ENCODE measurements at regions not wholly inside any gene's neighbourhood (a gene's known extent, or its start where the extent isn't known, plus 50 kb on each side); places are given as distances from the start of the nearest gene placed in this dataset.
"Not testable (repeated sequence)": the region's sequence is repeated elsewhere in the genome, so short reads cannot be mapped to it uniquely, and the experiment has no call there.

DNA sequence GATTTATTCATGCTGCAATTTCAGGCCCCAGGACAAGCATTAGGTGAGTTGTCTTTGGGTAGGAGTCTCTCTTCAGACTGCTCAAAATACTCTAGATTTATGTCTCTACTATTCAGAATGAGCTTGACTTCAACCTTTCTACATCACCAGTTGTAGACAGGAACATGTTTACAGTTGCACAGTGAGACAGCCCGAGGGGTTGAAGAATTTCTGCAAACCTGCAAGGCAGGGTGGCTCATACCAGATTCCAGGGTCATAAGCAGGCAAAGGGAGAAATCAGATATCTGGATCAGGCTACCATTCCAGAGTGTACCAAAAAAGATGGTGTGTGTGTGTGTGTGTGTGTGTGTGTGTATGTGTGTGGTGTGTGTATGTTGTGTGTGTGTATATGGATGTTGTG lies 112.4 kb downstream of the SPP2 start:
- DNase-seq: no peak
- intact Hi-C loops (cut with DNase I): no loop called here

DNA sequence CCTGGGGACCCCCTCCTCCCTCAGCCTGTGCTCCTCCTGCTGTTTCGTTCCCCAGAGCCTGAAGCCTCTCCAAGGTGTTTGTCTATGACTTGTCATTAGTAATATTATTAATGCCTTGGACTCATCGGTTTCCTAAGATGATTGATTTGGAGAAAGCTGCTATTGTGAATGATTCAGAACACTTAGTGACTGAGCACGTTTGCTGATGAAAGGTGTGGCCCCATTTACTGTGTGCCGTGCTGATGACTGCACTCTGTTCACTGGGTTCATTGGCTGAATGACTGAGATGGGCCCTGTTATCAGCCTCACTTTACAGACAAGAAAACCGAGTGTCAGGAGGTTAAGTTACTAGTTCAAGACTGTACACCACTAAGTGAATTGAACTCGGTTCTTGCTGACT lies 111.4 kb downstream of the SPP2 start:
- intact Hi-C loops (cut with DNase I): no loop called here
- DNase-seq: no peak

DNA sequence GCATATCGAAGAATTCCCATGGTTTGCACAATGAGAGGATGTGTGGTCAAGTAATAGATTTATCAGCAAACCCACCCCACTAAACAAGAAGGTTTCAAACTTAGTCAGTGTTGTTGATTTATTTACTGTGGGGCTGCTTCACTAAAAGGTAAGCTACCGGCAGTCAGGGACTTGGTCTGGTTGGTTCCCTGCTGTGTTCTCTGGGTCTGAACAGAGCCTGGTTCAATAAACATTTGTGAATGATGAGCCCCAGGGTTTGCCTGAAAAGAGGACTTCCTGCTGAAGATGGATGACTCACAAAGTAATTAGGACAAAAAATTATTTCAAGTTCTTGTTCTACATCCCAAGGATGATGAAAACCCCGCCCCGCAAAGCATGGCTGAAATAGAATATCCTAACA lies 108.3 kb downstream of the SPP2 start:
- no peak for DNase-seq
- intact Hi-C loops (cut with DNase I): no loop called here

DNA sequence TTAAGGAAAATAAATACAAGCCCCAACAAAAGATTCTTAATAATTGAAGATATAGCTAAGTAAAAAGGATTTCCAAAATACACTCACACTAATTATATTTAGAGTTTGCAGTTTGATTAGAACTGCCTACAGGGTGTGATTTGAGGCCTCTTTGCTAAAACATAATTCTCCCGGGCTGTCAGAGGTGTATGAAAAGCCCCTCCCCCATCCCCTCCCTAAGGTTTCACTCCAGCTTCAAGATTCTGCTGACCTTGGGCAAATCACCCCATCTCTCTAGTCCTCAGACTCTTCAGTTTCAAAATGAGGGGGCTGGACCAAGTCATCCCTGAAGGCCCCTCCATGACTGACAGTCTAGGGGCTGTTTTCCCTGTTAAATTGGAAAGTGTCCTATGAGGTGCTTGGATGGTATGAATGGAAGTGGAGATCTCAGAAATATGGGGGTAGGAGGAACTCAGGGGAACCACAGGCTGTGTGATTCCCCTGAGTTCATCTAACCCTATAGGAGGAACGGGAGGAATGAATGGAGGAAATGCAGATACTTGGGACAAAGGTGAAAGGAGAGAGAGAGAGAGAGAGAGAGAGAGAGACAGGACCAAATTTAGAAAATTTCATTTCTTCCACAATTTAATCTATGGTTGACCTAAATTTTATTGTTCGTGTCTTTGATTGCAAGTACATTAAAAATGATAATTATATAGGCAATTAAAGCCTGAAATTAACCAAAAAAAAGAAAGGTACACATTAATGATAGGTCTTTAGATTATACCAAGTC lies 107.5 kb downstream of the SPP2 start:
- intact Hi-C loops (cut with DNase I): no loop called here
- no peak for DNase-seq

DNA sequence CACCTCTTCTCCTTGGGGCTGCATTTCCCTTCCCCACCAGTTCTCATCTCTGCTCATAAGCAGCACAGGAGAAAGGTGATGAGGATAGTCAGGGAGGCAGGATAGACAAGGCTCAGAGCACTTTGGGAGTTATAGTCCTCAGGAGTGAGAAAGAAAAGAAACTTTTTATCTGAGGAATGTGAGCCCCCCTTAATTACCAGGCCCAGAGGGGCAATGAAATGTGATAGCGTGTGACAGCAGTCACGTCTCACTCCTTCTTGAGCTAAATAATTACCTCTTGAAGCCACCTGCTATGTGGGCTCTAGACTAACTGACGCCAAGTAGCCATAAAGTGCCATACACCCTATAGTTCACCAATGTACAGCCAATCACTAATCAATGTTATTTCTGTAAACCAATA lies 105.8 kb downstream of the SPP2 start:
- intact Hi-C loops (cut with DNase I): no loop called here
- no peak for DNase-seq

DNA sequence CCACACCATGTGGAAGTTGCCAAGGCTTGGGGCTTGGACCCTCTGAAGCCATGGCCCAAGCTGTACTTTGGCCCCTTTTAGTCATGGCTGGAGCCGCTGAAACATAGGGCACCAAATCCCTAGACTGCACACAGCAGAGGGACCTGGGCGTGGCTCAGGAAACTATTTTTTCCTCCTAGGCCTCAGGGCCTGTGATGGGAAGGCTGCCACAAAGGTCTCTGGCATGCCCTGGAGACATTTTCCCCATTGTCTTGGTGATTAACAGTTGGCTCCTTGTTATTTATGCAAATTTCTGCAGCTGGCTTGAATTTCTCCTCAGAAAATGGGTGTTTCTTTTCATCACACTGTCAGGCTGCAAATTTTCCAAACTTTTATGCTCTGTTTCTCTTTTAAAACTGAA lies 102.3 kb downstream of the SPP2 start:
- intact Hi-C loops (cut with DNase I): not testable (repeated sequence)

DNA sequence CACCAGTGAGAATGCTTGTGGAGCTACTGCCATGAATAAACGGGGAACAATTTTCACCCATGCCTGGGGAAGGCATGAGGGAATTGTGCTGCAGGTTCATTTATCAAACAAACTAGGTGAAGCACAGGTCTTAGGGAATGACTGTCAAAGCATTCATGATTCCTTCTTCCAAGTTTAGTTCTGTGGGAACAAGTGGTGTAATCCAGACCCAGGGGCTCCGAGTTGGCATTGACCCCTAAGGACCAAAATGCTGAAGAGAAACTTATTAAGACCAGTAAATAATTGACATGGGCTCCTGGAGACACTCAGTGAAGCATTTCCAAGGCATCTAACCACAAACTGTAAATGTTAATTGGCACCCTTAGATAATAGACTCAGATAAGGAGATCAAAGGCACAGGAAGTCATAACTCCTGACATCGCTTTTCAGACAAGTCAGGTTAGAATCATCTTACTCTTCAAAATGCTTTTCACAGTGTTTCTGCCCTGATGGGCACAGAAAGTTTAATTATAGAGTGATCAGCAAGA lies 96.9 kb downstream of the SPP2 start:
- intact Hi-C loops (cut with DNase I): no loop called here
- no peak for DNase-seq

More for the DNA sequence above, 102.3 kb downstream of the SPP2 start:
- DNase-seq: not testable (repeated sequence)

DNA sequence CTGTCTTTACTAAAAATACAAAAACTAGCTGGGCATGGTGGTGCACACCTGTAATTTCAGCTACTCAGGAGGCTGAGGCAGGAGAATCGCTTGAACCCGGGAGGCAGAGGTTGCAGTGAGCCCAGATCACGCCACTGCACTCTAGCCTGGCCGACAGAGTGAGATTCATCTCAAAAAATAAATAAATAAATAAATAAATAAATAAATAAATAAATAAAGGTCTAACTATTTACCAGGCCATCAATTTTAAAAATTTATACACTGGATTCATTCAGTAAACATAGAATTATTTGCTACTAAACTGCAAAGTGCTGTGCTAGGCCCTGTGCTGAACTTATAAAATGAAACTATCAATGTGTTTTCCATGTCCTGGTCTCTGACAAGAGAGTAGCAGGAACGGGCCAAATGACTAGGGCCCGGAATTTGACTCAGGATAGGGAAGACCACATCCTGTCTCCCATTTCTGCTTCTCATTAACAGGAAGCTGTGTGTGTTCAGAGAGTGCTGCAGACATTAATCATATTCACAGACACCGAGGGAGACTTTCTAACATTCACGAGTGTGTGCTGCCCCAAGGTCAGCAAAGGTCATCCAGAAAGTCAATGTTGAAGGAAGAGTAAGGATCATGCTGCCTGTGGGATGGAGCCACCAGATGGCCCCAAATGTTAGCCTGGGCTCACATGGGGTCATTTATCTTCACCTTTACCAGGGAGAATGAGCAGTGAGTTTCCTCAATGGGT lies 95.8 kb downstream of the SPP2 start:
- intact Hi-C loops (cut with DNase I): no loop called here
- DNase-seq: no peak

DNA sequence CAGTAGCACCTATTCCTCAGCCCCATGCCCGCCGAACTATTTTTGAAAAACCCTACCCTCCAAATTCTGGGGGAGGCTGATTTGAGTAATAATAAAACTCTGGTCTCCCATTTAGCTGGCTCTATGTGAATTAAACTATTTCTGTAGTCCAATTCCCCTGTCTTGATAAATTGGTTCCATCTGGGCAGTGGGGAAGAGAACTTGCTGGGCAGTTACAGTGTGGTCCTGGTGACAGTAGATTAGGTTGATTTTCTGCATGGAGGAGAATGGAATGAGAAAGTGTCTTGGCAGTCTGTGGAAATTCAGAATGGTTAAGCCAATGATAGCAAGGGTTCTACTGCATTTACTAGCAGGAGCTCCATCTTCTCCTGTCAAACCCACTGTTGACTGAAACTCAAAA lies 95.0 kb downstream of the SPP2 start:
- DNase-seq: no peak
- intact Hi-C loops (cut with DNase I): no loop called here

DNA sequence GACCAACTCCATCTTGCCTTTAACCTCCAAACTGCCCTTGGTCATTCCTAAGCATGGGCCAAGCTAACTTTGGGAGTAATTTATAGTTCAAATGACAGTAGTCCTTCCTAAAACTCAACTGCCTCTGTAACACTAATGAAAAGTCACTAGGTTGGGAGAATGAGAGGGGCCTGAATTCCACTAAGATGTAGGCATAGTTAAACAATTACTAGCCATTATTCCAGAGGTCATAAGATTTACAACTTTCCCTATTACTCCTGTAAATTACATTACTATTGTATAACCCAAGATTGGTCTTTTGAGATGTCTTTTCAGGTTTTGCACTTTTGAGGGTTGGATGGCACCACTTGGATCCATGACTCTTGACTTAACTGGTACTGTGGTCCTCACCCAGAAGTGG lies 94.6 kb downstream of the SPP2 start:
- intact Hi-C loops (cut with DNase I): no loop called here
- no peak for DNase-seq

DNA sequence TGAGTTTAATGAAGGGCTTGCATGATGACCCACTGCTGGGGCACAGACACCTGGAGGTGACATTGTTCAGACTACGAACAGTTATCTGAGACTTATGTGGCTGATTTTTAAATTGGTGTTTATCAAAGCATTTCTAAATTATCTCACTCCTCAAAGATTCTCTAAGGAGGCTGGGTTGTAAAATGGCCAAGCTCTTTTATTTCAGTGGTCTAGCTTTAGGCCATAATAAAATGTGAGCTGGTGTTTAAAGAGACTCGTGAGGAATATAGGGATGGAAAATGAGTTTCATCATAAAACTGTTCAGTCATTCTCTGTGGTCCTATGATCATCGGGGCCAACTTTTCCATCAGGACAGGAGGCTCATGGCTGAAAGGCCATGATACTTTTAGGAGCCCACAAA lies 93.4 kb downstream of the SPP2 start:
- no peak for DNase-seq
- intact Hi-C loops (cut with DNase I): no loop called here

DNA sequence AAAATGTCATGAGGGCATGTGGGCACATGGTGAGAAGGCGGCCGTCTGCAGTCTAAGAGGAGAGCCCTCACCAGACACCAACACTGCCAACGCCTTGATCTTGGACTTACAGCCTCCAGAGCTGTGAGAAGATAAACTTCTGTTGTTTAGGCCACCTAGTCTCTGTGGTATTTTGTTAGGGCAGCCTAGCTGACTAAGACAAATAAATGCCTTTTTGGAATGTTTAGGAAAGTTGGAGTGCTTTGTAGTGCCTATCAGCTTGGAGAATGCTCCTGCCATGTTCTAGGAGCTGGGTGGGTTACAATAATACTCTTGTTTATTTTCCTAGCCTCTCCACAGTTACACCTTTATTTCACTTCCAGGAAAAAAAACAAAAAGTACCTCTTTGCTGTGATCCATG lies 92.0 kb downstream of the SPP2 start:
- intact Hi-C loops (cut with DNase I): no loop called here
- no peak for DNase-seq

DNA sequence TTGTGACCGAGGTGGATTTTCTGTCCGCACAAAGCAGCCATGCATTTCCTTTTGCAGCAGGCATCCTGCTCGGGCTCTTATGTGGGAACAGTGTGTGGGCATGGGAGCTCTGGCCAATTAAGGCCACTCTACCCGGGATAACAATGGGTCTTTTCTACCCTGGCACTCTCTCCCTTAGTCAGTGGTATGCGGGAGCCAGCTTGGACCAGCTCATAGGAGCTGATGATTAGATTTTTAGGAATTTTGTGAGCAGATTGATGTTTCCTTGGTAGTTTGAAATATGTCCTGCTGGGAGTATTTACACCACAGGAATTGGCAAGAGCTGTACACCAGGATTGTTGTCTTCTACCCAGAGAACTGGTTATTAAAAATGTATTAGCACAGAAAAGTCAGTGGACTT lies 89.3 kb downstream of the SPP2 start:
- intact Hi-C loops (cut with DNase I): loop anchor here (5.0 to 10.0 kb wide), 2 partner anchors 363 to 405 kb away; no protein-coding TSS in a partner anchor
- no peak for DNase-seq

DNA sequence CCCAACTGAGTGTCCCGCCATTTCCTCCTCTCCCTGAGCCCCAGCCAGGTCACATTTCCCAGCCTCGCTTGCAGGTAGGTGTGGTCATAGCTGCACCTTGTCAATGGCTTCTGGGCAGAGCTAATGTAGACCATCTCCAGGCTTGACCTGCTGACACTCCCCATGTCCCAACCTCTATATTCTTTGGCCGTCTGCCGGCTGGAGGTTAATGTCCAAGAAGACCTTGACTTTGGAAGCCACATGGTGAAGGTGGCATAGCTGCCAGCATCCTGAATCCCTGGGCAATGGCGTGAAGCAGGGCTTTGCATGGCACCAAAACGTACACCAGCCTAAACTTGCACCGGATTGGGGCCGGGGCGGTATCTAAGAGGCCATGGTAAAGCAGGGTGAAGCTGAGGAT lies 88.3 kb downstream of the SPP2 start:
- intact Hi-C loops (cut with DNase I): loop anchor here (5.0 to 10.0 kb wide), 2 partner anchors 363 to 406 kb away; no protein-coding TSS in a partner anchor

DNA sequence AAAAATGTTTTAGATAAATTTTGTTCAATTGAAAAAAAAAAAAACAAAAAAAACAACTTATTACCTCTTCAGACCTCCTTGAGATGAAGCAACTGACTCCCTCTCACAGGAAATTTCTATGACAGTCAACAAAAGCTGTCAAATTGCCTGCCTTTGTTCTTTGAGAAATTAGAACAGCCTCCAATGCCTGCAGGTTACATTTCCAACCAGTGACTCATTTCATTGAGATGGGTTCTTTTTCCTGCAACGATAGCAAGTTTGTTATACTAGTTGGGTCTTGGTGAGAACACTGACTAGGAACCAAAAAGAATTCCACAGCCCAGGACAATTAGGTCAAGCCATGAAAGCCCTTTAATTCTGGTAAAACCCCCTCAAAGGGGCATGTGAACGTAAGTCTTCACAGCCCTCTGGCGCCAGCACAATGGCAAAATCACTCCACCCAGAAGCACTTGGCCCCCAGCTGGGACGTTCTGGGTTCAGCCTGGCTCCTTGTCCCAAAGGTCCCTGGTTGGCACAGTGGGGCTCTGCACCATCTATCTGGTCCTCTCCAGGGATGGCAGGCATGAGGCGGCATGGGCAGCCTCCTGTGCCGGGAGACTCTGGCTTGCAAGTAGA lies 87.0 kb downstream of the SPP2 start:
- peak in 1 of 42 donors; percentile 9 for DNase-seq
- intact Hi-C loops (cut with DNase I): loop anchor here (5.0 to 10.0 kb wide), 2 partner anchors 365 to 407 kb away; no protein-coding TSS in a partner anchor

More for the DNA sequence above, 88.3 kb downstream of the SPP2 start:
- DNase-seq: no peak

DNA sequence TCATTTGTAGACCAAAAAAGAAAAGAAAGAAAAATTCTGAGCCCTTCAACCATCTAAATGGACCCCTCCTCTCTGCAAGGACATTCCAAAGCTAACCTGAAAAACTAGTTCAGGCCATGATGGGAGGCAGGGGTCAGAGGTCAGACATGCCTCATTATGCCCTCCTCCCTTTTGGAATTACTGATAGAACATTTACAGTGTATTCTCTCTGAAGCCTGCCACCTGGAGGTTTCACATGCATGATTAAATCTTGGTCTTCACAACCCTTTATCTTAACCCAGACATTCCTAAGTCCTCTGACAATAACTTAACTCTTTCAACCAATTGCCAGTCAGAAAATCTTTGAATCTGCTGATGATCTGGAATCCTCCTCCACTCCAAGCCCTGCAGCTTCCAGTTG lies 86.0 kb downstream of the SPP2 start:
- intact Hi-C loops (cut with DNase I): loop anchor here (5.0 to 10.0 kb wide), 2 partner anchors 366 to 408 kb away; no protein-coding TSS in a partner anchor

DNA sequence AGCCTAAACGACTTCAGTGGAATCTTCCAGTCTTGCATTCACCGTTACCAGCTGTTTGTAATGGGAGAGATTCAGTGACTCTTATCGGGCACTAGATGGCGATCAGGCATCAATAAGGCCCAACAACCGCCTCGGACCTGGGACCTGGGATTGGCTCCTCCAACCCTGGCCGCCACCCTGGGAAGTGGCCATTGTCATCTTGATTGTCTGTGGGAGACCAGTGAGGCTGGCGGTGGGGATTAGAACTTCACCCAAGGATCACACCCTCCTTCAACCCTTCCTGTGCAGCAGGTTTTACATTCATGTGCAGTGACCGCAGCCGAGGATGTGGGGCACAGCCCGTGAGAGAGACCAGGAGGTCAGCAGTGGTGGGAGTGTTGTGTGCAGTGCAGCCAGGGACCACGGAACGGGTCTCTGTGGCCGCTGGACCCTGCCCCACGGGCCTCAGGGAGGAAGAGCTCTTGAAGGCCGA lies 85.3 kb downstream of the SPP2 start:
- intact Hi-C loops (cut with DNase I): loop anchor here (5.0 to 10.0 kb wide), 2 partner anchors 367 to 409 kb away; no protein-coding TSS in a partner anchor
- peak; percentile 23 to 81 (median 52) for DNase-seq

More for the DNA sequence above, 86.0 kb downstream of the SPP2 start:
- DNase-seq: no peak

DNA sequence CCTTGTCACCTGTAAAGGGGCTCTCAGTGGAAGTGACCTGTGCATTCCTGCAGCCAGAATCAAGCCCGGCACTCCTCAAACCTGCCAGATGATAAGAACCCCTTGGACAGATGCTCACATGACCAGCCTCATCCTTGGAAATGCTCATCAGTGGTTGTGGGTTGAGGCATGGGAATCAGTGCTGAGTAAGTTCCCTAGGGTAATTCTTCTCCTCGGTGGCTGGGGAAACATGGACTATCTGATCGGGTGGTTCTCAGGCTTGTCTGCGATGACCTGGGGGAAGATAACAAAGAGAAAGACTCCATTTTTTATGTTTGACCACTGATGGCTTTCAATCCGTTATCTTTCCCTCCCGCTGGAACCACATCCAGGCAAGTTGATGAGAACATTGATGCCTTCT lies 84.0 kb downstream of the SPP2 start:
- no peak for DNase-seq
- intact Hi-C loops (cut with DNase I): loop anchor here (10.0 kb wide), 1 partner anchor 410 kb away; no protein-coding TSS in a partner anchor

DNA sequence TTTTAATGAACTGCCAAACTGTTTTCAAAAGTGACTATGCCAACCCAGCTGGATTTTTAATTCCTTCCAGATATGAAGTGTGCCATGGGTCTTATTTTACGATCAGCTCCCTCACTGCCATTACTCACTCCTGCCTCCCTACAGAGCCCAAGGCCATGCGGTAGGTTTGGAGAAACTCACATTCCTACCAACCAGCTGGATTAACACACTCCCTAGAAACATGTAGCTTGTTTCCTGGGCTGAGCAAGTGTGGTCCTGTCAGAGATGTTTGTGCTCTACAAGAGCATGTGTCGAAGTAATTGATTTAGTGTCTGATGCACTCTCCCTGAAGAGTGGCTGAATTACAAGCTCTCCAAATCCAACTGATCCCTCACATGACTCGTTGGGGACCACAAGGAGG lies 82.5 kb downstream of the SPP2 start:
- intact Hi-C loops (cut with DNase I): loop anchor here (10.0 kb wide), 1 partner anchor 412 kb away; no protein-coding TSS in a partner anchor
- DNase-seq: no peak

Data from head of caudate nucleus (tissue), 42 donors.